COLO668 (cell line): ENCODE measurements at regions not wholly inside any gene's neighbourhood (a gene's known extent, or its start where the extent isn't known, plus 50 kb on each side); places are given as distances from the start of the nearest gene placed in this dataset.

Source experiments
- DNase-seq: peaks from one replicate; lab custom pipeline; 2025; ENCODE audit not compliant: unreplicated experiment; lab: John Stamatoyannopoulos, UW

DNA sequence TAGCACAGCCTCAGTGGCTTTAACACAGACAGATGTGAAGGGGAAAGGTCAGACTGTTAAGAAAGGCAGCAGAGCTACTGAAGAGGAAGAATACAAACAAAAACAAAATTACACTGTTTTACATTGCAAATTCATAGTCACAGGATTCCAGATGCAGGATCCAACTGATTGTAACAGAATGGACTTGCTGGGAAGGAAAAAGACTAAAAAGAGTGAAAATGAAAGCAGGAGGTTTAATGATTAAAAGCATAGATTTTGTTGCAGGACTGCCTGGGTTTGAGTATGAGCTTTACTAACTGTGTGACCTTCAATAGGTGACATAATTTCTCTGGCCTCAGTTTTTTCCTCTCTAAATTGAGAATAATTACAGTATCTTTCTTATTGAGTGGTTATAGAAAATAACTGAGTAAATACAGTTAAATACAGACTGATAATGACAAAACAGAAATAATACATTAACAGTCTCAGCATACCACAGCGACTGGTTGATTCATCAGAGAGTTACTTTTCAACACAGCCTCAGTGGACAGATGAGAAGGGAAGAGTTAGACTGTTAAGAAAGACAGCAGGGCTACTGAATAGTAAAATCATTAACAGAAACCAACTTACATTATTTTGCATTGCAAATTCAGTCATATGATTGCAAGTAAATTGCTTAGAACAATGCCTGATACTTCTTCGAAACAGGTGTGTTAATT, 704.2 kb upstream of the TENM4 start:
- no peak for DNase-seq

DNA sequence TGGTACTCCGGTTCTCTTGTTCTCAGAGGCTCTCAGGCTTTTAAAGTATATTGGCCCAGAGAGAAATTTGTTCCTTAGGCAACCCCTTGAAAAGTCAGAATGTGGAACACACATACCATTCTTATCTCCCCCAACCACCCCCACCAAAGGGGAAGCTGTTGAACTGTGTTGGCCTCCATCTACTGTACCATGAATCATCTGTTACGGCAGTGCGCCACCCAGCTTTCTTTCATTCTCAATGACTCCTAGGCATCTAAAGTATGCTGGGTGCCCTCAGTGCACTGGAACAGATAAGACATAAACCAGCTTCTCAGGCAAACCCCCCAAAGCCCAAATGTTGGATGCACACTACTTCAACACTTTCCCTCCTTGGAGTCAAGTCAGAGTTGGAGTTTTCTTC, 696.2 kb upstream of the TENM4 start:
- DNase-seq = no peak

DNA sequence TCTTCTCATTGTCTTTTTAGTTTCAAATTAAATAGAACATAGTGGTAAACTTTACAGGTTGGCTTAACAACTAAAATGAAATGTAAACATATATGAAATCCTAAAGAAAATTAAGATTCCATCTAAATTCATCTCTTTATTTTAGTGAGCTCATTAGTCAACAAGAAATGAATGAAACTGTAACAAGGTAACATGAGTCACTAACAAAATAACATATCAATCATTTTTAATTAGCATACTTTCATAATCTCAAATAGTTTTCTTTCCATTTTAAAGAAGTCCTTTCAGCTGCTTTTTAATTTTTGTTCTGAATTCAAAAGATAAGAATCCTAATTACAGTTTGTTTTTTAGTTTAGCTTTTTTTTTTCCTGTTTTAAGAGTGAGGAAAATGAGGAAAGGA, 688.6 kb upstream of the TENM4 start:
- DNase-seq = no peak

DNA sequence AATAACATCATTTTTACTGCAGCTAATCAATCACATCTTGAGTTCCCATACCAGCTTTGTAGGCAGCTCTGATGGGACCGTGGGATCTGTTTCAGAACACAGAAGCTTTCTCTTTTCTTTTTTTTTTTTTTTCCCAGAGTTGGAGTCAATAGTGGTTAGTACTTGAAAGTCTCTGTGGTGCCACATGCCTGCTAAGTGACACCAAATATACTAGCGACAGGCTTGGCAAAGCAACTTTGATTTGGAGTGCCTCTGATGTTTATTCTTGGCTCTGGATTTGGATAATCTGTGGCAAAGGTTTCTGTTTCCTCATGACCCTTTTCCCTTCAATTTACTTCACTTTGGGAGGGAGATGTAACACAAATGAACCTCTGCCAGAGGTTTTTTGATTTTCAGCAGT, 681.4 kb upstream of the TENM4 start:
- no peak for DNase-seq

DNA sequence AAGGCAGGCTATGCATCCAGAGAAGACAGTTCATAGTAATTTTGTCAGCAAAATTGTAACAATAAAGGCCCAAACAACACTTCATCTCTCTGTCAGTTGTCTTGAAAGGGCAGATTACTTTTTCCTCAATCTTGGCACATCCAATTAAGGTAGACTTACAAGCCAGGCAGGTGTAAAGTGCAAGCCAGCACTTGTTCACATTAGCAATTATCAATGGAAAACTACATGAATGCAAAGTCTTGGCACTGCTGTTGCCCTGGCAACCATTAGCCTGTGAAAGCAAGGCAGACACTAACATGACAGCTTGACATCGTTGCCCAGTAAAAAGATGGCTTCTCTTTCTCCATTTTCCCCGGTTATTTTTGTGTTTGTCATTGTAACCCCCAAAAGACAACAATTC, 677.2 kb upstream of the TENM4 start:
- DNase-seq = no peak

DNA sequence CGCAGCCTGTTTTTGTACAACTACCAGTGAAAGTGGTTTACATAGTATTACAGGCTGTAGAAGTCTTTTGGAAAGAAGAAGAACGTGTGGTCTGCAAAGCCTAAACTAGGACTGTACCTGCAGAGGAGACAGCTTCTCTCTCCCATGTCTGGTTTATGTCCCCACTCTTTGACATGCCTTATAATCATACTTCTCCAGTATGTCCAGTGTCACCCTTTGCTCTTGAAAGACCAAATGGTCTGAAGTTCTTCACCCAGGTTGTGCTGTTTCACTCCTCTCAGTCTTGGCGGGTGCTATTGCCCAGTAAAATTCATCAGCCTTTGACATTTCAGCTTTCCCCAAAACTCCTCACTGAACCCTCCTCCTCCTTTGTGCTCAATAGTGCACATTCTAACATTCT, 676.0 kb upstream of the TENM4 start:
- no peak for DNase-seq

DNA sequence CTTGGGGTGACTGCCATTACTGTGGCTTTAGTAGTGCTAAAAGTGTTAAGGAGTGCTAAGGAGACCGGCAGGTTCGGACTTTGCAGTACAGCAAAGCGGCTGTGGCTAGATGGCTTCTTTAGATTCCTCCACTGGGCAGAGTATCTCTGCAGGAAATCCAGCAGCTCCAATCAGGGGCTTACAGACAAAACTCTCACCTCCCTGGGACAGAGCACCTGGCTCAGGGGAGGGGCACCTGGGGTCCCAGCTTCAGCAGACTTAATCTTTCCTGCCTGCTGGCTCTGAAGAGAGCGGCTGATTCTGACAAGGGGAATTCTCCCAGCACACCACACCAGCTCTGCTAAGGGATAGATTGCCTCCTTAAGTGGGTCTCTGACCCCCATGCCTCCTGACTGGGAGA, 668.8 kb upstream of the TENM4 start:
- DNase-seq = no peak

DNA sequence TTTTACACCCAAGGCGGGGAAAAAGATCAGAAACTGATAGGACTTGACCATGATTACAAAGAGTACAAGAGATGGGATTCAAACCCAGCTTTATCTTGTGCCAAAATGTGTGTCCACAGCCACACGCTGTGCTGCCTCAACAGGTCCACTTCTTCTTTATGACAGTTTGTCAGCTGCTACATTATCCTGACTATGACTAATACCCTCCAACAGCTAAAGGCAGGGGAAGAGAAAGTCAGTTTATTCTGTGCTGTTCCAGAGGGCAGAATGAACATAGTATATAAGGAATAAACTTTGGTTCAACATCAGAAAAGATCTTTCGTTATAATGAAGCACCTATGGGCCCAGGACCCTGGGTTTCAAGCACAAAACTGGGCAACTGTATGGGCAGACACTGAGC, 668.2 kb upstream of the TENM4 start:
- no peak for DNase-seq

DNA sequence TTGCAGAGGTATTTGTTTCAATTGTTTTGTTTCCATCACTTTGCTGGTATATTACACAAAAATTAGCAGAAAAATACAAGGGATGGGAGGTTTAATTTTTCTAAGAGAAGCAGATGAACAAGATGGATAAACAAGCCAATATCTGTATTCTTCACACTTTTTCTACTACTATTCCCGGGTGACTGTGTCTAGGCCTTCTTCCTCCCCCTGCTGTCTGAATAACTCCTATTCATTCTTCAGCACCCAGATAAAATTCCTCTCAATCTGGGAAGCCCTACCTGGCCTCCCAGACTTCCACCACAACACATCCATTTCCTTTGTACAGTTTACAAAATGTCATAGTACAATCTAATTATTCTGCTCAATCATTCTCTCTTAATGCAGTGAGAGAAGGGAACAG, 666.6 kb upstream of the TENM4 start:
- no peak for DNase-seq

DNA sequence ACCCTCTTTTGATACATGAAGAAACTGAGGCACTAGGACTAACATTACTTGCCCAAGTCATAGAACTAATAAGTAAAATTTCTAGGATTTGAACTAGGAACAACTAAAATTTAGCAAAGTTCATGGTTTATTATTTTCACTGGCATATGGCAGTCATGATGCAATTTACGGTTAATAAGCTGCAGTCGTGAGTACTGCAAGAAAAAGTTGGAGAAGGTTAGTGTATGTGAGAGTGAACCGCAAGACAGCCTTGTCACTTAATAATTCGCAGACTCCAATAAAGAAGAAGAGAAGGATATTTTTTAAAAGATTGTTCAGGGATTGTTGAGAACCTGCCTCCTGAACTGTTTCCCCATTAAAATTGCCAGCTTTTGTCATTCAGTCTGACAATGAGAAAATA, 663.4 kb upstream of the TENM4 start:
- no peak for DNase-seq

DNA sequence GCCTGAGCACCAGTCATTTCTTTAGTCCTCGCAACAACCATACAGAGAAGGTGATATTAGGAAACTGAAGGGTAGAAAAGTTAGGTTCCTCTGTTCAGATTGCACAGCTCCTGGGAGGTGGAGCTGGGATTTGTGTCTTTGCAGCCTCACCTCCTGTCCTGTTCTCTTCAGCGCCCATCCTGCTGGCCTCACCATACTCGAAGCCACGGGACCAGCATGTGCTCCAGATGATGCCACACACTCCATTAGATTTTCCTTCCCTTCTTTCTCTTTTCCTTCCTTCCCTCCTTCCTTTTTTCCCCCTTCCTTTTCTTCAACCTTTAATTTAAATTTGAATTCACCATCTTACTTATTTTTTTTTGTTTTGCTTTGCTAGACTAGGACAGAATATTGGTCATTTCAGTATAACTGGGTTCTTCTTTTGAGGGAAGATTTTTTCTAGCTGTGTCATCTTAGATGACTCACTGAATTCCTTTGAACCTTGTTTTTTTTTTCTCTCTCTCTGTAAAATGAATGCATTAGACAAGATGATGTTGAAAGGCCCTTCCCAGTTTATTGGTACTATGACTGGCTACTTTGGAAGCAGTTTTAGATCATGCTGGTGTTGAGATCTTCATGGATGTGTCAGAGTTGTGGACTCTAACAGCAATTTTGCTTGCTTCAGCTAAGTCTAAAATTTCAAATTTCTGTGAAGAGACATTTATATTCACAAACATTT, 662.5 kb upstream of the TENM4 start:
- DNase-seq = no peak

DNA sequence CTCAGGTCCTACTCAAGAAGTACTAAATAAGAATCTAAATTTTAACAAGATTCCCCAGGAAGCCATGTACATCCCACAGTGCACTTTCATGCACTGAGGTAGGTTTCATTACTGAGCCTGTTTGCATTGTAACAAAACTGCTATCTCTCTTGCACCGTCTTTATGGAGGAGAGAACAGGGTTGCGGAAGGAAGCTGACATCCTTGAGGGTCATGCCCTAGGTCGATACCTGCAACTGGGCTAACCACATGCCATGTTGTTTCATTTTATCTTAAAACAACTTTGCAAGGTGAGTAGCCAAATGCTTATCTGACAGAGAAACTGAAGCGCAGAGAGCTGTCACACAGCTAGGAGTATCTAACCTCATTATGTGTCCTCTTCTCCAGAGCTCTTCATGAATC, 656.3 kb upstream of the TENM4 start:
- no peak for DNase-seq

DNA sequence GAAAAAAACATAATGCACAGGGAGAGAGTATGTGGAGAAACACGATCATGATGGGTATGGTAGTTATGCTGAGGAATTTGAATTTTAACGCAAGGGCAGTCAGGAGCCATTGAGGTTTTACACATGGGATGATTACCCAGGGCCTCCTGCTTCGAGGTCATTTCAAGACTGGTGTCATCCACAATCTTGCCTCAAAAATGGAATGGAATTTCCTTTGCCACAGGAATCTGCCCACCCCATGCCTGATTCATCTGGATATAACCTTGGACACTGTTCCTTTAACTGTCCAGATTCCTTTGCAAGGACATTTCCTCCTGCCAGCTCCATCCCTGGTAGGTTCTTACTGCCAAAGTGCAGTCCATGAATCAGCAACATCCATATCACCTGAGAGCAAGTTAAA, 655.9 kb upstream of the TENM4 start:
- DNase-seq = no peak

DNA sequence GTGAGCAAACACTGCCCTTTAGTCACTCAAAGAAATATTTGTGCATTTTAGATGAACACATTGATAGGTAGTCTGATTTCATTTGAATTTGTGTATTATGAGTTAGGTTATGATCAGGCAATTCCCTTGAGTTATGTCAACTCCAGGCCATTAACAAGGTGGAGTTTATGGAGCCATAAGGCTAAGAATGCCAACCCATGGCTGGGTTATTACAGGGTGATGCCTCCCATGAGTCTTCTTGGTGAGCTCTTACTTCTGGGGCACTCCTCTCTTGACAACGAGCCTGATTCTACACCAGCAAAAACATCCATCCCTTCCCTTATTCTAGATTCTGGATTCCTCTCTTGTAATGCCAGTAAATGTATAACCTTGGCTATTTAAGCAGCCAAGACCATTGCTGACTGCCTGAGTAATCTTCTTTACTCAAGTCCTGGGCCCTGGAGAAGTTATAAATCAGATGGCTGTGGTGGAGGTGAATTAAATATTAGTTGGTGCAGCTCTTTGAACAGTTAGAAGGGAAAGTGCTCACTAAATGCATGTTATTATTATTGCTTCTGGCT, 645.7 kb upstream of the TENM4 start:
- DNase-seq = no peak

DNA sequence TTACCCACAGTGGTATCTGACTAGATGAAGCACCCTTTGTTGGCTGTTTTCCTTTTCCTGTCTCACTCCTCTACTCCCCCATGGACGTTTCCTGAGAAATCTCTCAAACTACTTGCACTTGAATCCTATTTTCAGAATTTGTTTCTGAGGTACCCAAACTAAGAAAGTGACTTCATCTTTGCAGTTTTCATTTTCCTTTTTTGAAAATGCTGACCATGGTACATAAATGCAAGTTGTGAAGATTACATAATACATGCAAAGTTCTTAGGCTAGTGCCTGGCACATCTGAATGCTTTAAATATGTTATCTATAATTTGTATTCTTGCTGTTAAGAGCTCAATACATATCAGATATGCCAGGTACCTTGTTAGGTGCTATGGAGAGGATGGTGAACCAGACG, 644.7 kb upstream of the TENM4 start:
- DNase-seq = no peak

DNA sequence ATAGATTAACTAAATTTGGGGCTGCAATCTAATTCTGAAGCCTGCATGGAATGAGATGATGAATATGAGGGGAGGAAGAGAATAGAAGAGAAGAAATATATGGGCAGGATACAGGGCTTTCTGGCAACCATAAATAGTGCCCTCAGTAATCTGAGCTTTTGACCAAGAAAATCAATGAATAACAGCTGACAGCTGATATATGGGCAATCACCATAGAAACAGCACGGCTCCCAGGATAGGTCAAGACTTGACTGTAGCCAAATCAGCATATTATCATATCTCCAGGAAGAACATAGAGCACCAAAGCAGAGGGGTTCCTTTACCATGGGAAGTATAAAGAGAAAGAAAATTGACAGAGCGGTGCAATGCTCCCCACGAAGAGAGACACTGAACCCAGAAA, 643.8 kb upstream of the TENM4 start:
- DNase-seq = no peak

DNA sequence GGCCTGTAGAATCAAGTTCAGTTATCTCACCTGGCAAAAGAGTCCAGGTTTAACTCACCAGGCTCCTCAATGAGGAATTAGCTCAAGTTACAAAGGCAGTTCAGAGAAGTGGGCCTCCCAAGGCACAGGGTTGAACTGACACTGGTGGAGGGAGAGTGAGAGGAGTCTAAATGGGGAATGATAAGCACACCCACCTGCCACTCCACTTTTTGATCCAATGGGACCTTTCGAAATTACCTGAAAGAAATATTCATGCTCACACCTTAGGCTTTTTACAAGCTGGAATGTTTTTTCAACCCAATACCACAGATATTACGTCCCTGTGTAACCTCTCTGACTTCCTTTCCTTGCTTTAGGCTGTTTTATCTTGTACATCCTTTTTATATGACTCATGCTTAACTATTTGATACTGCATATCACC, 642.7 kb upstream of the TENM4 start:
- no peak for DNase-seq

DNA sequence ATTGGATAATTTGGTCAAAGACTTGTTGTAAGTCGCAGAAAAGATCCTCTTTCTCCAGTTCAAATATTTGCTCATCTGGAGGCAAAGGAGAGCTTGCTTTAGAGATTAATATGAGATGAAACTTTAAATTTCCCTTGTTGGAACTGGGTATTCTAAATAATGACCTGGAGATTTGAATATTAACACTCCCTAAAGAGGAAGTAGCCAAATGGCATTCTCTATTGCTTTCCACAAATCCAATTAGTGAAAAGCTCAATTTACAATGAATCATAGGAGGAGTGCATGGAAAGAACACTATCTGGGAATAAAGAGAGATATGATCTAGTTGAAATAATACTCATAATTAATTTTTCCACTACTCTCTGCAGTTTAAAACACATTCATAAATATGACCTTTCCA, 641.6 kb upstream of the TENM4 start:
- DNase-seq = no peak

DNA sequence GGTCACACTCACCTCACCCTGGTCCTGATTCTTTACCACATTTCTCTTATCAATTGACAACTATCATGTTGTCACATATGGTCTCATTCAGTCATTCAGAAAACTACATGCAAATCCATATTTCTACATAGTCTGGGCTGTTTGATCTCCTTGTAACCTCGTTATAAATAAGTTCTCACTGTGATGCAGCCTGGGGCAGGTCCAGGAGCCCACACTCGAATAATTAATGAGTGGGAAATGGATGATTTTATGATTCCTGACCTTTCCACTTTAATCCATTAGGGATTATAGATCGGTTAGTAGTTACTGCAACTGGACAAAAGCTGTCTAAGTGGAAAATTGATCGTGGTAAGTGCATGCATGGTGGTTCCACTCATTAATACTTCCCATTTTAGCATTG, 636.3 kb upstream of the TENM4 start:
- no peak for DNase-seq

DNA sequence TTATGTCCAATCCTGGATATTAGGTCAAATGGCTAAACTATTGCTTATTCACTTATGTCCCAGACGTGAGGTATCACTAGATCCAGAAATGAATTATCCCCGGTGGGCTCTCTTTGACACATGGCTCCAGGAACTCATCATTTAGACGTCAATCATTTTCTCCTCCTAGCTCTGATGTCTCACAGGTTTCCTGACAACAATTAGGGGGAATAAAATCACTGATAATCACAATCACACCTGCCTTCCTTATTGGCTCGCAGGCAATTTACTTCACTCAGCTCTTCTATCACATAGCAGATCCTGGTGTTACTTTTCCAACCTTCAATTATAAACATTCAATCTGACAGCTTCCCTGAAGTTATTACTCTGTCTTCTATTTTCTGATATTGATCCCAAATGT, 634.0 kb upstream of the TENM4 start:
- DNase-seq = no peak

DNA sequence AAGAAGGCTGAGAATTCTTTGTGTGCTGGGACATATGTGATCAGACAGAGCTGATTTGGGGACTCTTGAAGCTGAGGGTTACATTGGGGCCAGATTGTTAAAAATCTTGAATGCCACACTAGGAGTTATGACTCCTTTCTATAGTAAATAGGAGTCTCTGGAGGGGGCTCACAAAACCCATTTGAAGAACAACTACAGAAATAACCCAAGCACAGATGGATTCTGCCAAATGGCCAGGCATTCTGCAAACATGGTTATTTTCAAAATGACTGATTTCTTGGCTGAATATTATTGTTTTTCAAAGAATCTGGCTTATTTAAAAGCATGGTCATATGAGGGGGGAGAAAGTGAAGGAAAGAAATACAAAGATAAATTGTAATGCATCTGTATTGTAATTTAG, 625.5 kb upstream of the TENM4 start:
- no peak for DNase-seq

DNA sequence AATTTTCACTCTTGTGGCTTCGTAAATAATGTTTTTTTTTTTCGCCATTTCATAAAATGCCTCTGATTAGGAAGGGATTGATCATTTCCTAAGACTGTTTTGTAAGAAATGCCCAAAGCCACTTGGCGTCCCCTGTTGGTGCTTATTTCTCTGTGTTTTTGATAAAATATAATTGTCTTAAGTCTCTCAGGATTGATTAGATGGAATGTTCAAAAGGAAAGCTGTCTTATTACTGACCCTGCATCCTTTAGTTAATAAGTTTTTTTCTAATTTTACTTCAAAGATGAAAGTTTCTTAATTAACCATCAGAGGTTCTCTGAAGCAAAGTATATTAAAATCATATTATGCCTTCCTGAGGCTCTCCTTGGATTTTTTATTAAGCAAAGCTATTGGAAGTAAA, 624.3 kb upstream of the TENM4 start:
- DNase-seq = no peak

DNA sequence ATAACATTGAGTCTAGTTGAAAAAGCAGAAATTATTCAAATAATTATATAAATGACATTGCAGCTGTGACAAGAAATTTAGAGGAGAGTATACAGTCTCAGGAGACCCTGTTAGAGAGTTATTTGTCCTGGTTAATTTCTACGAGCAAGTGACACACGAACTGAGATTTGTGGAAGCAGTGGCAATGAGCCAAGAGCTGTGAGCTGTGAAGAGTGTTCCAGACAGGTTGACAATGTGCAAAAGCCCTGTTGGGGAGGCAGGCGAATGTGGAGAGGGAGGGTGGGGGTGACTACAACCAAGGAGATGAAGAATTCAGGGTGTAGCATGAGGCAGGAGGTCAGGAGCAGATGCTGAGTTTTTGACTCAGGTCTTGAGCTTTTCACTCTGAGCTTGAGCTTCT, 620.2 kb upstream of the TENM4 start:
- DNase-seq = no peak
